Lung (tissue), 11 donors: ENCODE measurements at regions not wholly inside any gene's neighbourhood (a gene's known extent, or its start where the extent isn't known, plus 50 kb on each side); places are given as distances from the start of the nearest gene placed in this dataset.

Experiments used
- ATAC-seq: fragments of 200-7000 bp; cut with Tn5 transposase; one replicate; pipeline ENCODE4 v1.9.1; 2020; ENCODE audit warnings: moderate number of reproducible peaks; ENCODE audit not compliant: insufficient read depth, low FRiP score
- DNase-seq, 3 donors: peaks; one replicate each; pipeline ENCODE4 v3.0.0-alpha.2; 2013 to 2017
- H3K27ac ChIP-seq, 2 donors: one replicate each; pipeline ENCODE4 v1.5.1; 2013; ENCODE audit warnings: mild to moderate bottlenecking in 2 of 2, moderate library complexity in 2 of 2, control low read depth in 1 of 2, inconsistent platforms in 1 of 2, low read depth in 1 of 2, low read length in 1 of 2
- H3K27me3 ChIP-seq, 3 donors: one replicate each; pipeline ENCODE4 v1.5.1; 2013; ENCODE audit warnings: low read length in 2 of 3; ENCODE audit not compliant: control insufficient read depth in 3 of 3, insufficient read depth in 3 of 3
- H3K36me3 ChIP-seq, 4 donors: one replicate each; pipeline ENCODE4 v1.5.1; 2013; ENCODE audit warnings: low read length in 4 of 4, mild to moderate bottlenecking in 1 of 4, moderate library complexity in 1 of 4; ENCODE audit not compliant: control insufficient read depth in 4 of 4, insufficient read depth in 4 of 4
- H3K4me1 ChIP-seq, 5 donors: one replicate each; pipeline ENCODE4 v1.5.1; 2013; ENCODE audit warnings: low read length in 5 of 5, mild to moderate bottlenecking in 2 of 5, moderate library complexity in 1 of 5; ENCODE audit not compliant: control insufficient read depth in 5 of 5, insufficient read depth in 5 of 5
- H3K4me3 ChIP-seq: one replicate; pipeline ENCODE4 v1.5.1; 2013; ENCODE audit warnings: mild to moderate bottlenecking, control low read depth, moderate library complexity
- H3K9ac ChIP-seq, 2 donors: one replicate each; pipeline ENCODE4 v1.5.1; 2013; ENCODE audit warnings: low read length in 2 of 2, control low read depth in 1 of 2; ENCODE audit not compliant: insufficient read depth in 1 of 2
- H3K9me3 ChIP-seq, 4 donors: one replicate each; pipeline ENCODE4 v1.5.1; 2013; ENCODE audit warnings: low read length in 3 of 4, mild to moderate bottlenecking in 1 of 4, moderate library complexity in 1 of 4; ENCODE audit not compliant: control insufficient read depth in 4 of 4, insufficient read depth in 3 of 4
- WGBS, 2 donors: extraction: QIAGEN DNeasy Blood & Tissue Kit; methylation state at CpG; one replicate each; pipeline ENCODE4 v1.1.7; 2013; 5-methylcytosine and 5-hydroxymethylcytosine counted together
- TF ChIP-seq, protein P1 (sequence below): IDR thresholded peaks from 2 replicates; pipeline ENCODE4 v1.5.1; 2012; ENCODE audit warnings: mild to moderate bottlenecking; ENCODE audit errors: control extremely low read depth, extremely low read depth
- donor health status: control.
- donor health status: control.
- donor health status: Bipolar disorder and iron deficiency.
- donor health status: healthy.
- donor health status: DM: yes; HTN: yes; CAD: no.

DNA sequence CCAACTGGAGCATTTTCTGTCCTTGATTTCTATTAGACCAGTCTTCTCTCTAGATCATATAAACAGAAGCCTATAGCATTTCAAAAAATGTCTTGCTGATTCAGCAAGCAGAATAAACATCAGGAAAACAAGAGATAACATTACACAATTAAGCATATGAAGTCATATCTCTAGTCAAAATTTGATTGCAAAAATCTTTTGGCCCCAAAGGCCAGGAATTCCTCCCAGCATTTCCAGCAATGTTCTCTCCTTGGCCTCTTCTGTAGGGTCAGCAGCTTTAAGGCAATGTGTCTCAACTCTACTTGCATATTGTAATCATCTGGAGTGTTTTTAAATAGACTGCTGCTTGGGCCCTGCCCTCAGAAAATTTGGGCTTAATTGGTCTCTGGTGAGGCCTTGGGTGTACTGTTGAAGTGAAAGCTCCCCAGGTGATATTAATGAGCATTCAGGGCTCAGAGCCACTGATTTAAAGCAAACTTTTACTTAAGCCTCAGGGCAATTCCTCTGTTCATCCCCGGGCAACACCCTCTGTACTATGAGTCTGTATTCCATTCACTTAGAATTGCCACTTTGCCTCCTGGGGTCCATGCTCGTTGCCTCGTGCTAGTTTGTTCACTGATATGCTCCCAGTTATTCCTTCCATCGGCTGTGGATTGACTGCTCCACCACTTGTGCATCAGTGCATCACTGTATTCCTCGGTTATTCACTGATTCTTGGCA lies 1072.6 kb downstream of the ROBO2 start:
- Histone ChIP-seq H3K36me3 (no peaks in the 10 kb centered on the region), H3K9ac (no peak overlapping the region), H3K4me3 (no peak overlapping the region), H3K27me3 (no peaks in the 10 kb centered on the region), H3K9me3 (no peaks in the 10 kb centered on the region), H3K27ac (no peak overlapping the region), H3K4me1 (peaks cover 0 to 20% (median 9%) of the 10 kb centered on the region in 5 donors)
- TF ChIP-seq, protein P1, sequence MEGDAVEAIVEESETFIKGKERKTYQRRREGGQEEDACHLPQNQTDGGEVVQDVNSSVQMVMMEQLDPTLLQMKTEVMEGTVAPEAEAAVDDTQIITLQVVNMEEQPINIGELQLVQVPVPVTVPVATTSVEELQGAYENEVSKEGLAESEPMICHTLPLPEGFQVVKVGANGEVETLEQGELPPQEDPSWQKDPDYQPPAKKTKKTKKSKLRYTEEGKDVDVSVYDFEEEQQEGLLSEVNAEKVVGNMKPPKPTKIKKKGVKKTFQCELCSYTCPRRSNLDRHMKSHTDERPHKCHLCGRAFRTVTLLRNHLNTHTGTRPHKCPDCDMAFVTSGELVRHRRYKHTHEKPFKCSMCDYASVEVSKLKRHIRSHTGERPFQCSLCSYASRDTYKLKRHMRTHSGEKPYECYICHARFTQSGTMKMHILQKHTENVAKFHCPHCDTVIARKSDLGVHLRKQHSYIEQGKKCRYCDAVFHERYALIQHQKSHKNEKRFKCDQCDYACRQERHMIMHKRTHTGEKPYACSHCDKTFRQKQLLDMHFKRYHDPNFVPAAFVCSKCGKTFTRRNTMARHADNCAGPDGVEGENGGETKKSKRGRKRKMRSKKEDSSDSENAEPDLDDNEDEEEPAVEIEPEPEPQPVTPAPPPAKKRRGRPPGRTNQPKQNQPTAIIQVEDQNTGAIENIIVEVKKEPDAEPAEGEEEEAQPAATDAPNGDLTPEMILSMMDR = no peak
- ATAC-seq (peak; percentile 48), DNase-seq (peak; percentile 74 to 93 (median 93))
- WGBS, 2 donors = 82 to 84% methylated on average over 5 of the region's 5 CpGs

DNA sequence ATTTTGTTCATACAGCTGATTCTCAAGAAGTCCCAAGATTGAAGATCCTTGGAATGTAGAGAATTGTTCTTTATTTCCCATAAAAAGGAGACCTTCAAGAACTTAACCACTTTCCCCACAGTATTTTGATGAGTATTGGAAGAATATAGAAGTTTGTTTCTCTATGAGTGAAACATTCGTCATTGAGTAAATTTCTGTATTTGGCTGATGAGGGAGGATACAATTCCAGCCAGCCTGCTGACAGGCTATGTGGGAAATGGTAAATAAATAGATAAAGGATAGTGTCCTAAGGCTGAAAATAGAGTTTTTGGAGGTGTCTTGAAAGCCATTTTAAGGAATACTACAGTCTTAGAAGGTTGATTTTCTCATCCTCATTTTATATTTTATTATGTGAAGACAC lies 1076.1 kb downstream of the ROBO2 start:
- no peak for ATAC-seq
- TF ChIP-seq, protein P1 = no peak
- WGBS, 2 donors = 90 to 92% methylated on average over 1 of the region's 1 CpG

DNA sequence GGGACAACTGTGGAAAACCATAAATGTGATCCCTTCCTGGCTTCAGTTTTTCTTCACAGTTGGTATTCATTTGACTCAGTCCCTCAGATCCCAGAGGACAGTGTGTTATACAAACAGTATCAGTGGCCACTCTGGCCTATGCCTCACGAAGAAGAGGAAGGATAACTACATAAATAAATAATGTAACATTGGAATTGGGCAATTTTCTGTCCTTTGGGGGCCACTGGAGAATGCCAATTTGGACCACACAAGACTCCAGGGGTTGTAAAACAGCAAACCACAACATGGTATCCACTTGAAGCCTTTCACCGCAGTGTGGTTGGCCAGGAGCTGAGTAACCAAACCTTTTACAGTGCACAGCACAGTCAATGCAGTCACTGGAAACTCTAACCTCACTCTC lies 1077.0 kb downstream of the ROBO2 start:
- Histone ChIP-seq H3K9me3 (no peaks in the 10 kb centered on the region), H3K4me1 (peaks cover 0 to 7% (median 6%) of the 10 kb centered on the region in 5 donors), H3K36me3 (no peaks in the 10 kb centered on the region), H3K27ac (no peak overlapping the region), H3K4me3 (no peak overlapping the region), H3K9ac (no peak overlapping the region), H3K27me3 (no peaks in the 10 kb centered on the region)
- ATAC-seq = no peak
- WGBS, 2 donors = 69 to 75% methylated on average over 2 of the region's 2 CpGs
- DNase-seq = no peak
- TF ChIP-seq, protein P1 = no peak

More for the DNA sequence above, 1076.1 kb downstream of the ROBO2 start:
- Histone ChIP-seq H3K9ac (no peak overlapping the region), H3K27ac (no peak overlapping the region), H3K4me1 (peaks cover 0 to 13% (median 6%) of the 10 kb centered on the region in 5 donors), H3K27me3 (no peaks in the 10 kb centered on the region), H3K36me3 (no peaks in the 10 kb centered on the region), H3K4me3 (no peak overlapping the region), H3K9me3 (no peaks in the 10 kb centered on the region)
- DNase-seq = no peak

GRCh38 chr3:78123058-78123457 lies 1083.2 kb downstream of the ROBO2 start:
- Histone ChIP-seq H3K36me3 (no peaks in the 10 kb centered on the region), H3K4me3 (no peak overlapping the region), H3K4me1 (no peaks in the 10 kb centered on the region), H3K27me3 (no peaks in the 10 kb centered on the region), H3K9me3 (no peaks in the 10 kb centered on the region), H3K9ac (no peak overlapping the region), H3K27ac (no peak overlapping the region)
- ATAC-seq (no peak), DNase-seq (no peak)
- 65 to 88% methylated on average over 1 of the region's 1 CpG for WGBS, 2 donors
- TF ChIP-seq, protein P1 = no peak
